SK-N-SH (cell line): ENCODE measurements at regions not wholly inside any gene's neighbourhood (a gene's known extent, or its start where the extent isn't known, plus 50 kb on each side); places are given as distances from the start of the nearest gene placed in this dataset.

Experiments used
- CTCF ChIA-PET: fragments of 300-600, 350-600 bp; formaldehyde crosslinking; extraction: SDS; loops from one replicate; lab custom pipeline; 2021; lab: Yijun Ruan, JAX
- POLR2A ChIA-PET: fragments of 350-600 bp; sonication (Branson Sonifier 250); formaldehyde crosslinking; extraction: SDS; loops from one replicate; lab custom pipeline; 2020; ENCODE audit warnings: antibody characterized with exemption, inconsistent platforms; lab: Yijun Ruan, JAX
- DNase-seq: peaks from one replicate; pipeline ENCODE4 v3.0.0; 2012
- H2AFZ ChIP-seq: fragments of 200-600 bp; sonication (generic); 2 replicates; pipeline ENCODE4 v1.8.1; 2016; ENCODE audit warnings: antibody characterized with exemption, mild to moderate bottlenecking, low read depth
- H3F3A ChIP-seq: fragments of 200-600 bp; sonication (generic); replicated peaks from 2 replicates; pipeline ENCODE3; 2016; ENCODE audit warnings: antibody characterized with exemption, mild to moderate bottlenecking; ENCODE audit not compliant: insufficient read depth
- H3K27ac ChIP-seq, 2 experiments: fragments of 200-500 bp in 1 of 2; fragments of 200-600 bp in 1 of 2; sonication (Bioruptor generic) in 1 of 2; sonication (generic), shearing (Covaris generic) in 1 of 2; 2 replicates each; pipeline versions ENCODE4 v1.5.1 to v1.6.1; 2014 to 2016; ENCODE audit warnings: low read depth in 2 of 2, inconsistent platforms in 1 of 2, low read length in 1 of 2, mild to moderate bottlenecking in 1 of 2, mixed read lengths in 1 of 2
- H3K27me3 ChIP-seq: fragments of 200-600 bp; sonication (generic), shearing (Covaris generic); 2 replicates; pipeline ENCODE4 v1.6.1; 2016; ENCODE audit warnings: mixed run types; ENCODE audit not compliant: insufficient read depth
- H3K36me3 ChIP-seq, 2 experiments: fragments of 200-500 bp in 1 of 2; fragments of 200-600 bp in 1 of 2; sonication (Bioruptor generic) in 1 of 2; sonication (generic) in 1 of 2; replicated peaks in 1 of 2; 2 replicates each; pipeline versions ENCODE3 to v1.5.1; 2014 to 2016; ENCODE audit warnings: low read length in 1 of 2, mild to moderate bottlenecking in 1 of 2; ENCODE audit not compliant: insufficient read depth in 2 of 2, control insufficient read depth in 1 of 2
- H3K4me1 ChIP-seq, 2 experiments: fragments of 200-500 bp in 1 of 2; fragments of 200-600 bp in 1 of 2; sonication (Bioruptor generic) in 1 of 2; sonication (generic), shearing (Covaris generic) in 1 of 2; 2 replicates each; pipeline versions ENCODE4 v1.5.1 to v1.6.1; 2014 to 2016; ENCODE audit warnings: low read depth in 1 of 2, low read length in 1 of 2, mixed run types in 1 of 2; ENCODE audit not compliant: insufficient read depth in 2 of 2, control insufficient read depth in 1 of 2
- H3K4me2 ChIP-seq: fragments of 200-600 bp; sonication (generic), shearing (Covaris generic); 2 replicates; pipeline ENCODE4 v1.6.1; 2017; ENCODE audit warnings: mixed run types
- H3K4me3 ChIP-seq, 2 experiments: fragments of 200-500 bp in 1 of 2; fragments of 200-600 bp in 1 of 2; sonication (Bioruptor generic) in 1 of 2; sonication (generic), shearing (Covaris generic) in 1 of 2; 2 replicates each; pipeline versions ENCODE4 v1.5.1 to v1.8.1; 2014 to 2016; ENCODE audit warnings: low read depth in 2 of 2, inconsistent platforms in 1 of 2, low read length in 1 of 2, mild to moderate bottlenecking in 1 of 2, mixed read lengths in 1 of 2, moderate library complexity in 1 of 2
- H3K79me2 ChIP-seq: fragments of 200-600 bp; sonication (generic); 2 replicates; pipeline ENCODE4 v1.8.1; 2017; ENCODE audit warnings: mild to moderate bottlenecking; ENCODE audit not compliant: insufficient read depth
- H3K9ac ChIP-seq: fragments of 200-600 bp; sonication (generic); 2 replicates; pipeline ENCODE4 v1.6.1; 2017; ENCODE audit warnings: mixed run types
- H3K9me2 ChIP-seq: fragments of 200-600 bp; sonication (generic); 2 replicates; pipeline ENCODE4 v1.6.1; 2017; ENCODE audit warnings: mixed run types
- H3K9me3 ChIP-seq: fragments of 200-600 bp; sonication (generic); 2 replicates; pipeline ENCODE4 v1.6.1; 2017; ENCODE audit warnings: mixed run types, mild to moderate bottlenecking, moderate library complexity
- H4K20me1 ChIP-seq: fragments of 200-600 bp; sonication (generic); 2 replicates; pipeline ENCODE4 v1.6.1; 2017; ENCODE audit warnings: mild to moderate bottlenecking, mixed run types; ENCODE audit not compliant: insufficient read depth
- CHD2 ChIP-seq: fragments of 150-350 bp; IDR thresholded peaks from 2 replicates; pipeline ENCODE4 v1.6.1; 2018; ENCODE audit warnings: low read length; ENCODE audit not compliant: partially characterized antibody
- CTCF ChIP-seq: fragments of 200-600 bp; sonication (generic); IDR thresholded peaks from 2 replicates; pipeline ENCODE4 v1.6.1; 2017; ENCODE audit warnings: antibody characterized with exemption, mild to moderate bottlenecking, moderate library complexity
- FOXM1 ChIP-seq: IDR thresholded peaks from 2 replicates; pipeline ENCODE4 v1.4.0; 2012; ENCODE audit warnings: low read depth, mild to moderate bottlenecking
- JUND ChIP-seq: IDR thresholded peaks from 2 replicates; pipeline ENCODE4 v1.4.0; 2012
- MXI1 ChIP-seq: IDR thresholded peaks from 2 replicates; pipeline ENCODE4 v1.6.1; 2012; ENCODE audit warnings: mild to moderate bottlenecking, low read depth, low read length, improper control_type of control experiment
- REST ChIP-seq: IDR thresholded peaks from 2 replicates; pipeline ENCODE4 v1.6.1; 2012; ENCODE audit warnings: mild to moderate bottlenecking, low read depth, low read length, moderate library complexity
- RFX5 ChIP-seq: IDR thresholded peaks from 2 replicates; pipeline ENCODE4 v1.6.1; 2012; ENCODE audit warnings: mild to moderate bottlenecking, improper control_type of control experiment, low read length
- USF2 ChIP-seq: fragments of 150-350 bp; IDR thresholded peaks from 2 replicates; pipeline ENCODE4 v1.6.1; 2017; ENCODE audit warnings: antibody characterized with exemption, low read length, low read depth, borderline replicate concordance
- WGBS: methylation state at CpG from one replicate; pipeline ENCODE4 v1.1.6; 2017; ENCODE audit warnings: low lambda C conversion rate; 5-methylcytosine and 5-hydroxymethylcytosine counted together

- Histone ChIP-seq H3K27me3 (no peaks in the 10 kb centered on the region), H2AFZ (no peak overlapping the region), H3F3A (no peaks in the 10 kb centered on the region)
- DNase-seq, result no peak
- POLR2A ChIA-PET, result no interaction called here
- TF ChIP-seq JUND (no peak), CTCF (no peak), RFX5 (no peak), REST (no peak), FOXM1 (no peak), MXI1 (no peak)
- TF ChIP-seq, all 33 proteins: peak for 0
- Histone ChIP-seq H3K27ac (no peak overlapping the region), H3K4me2 (no peak overlapping the region), H3K79me2 (no peaks in the 10 kb centered on the region), H3K4me1 (no peaks in the 10 kb centered on the region), H3K36me3 (no peaks in the 10 kb centered on the region), H3K9me3 (no peaks in the 10 kb centered on the region), H4K20me1 (no peaks in the 10 kb centered on the region), H3K9ac (no peak overlapping the region), H3K4me3 (no peak overlapping the region), H3K9me2 (no peaks in the 10 kb centered on the region)
- CTCF ChIA-PET, result no interaction called here
Observed at GRCh38 chr21:17709266-17709611, 96.5 kb upstream of the BTG3 start.

GRCh38 chr21:17708522-17709265, 96.0 kb upstream of the BTG3 start:
- POLR2A ChIA-PET, result no interaction called here
- H3K9me2 ChIP-seq, result no peaks in the 10 kb centered on the region
- H3K4me2 ChIP-seq, result no peak overlapping the region
- H3K9ac ChIP-seq, result no peak overlapping the region
- TF ChIP-seq CHD2 (no peak), USF2 (no peak)
- 12% methylated on average over 5 of the region's 5 CpGs for WGBS
- H3K36me3 ChIP-seq, result no peaks in the 10 kb centered on the region
- H3K27ac ChIP-seq, result no peak overlapping the region
- DNase-seq, result no peak
- no peaks in the 10 kb centered on the region for H3F3A ChIP-seq
- H3K4me1 ChIP-seq, result no peaks in the 10 kb centered on the region
- H4K20me1 ChIP-seq, result no peaks in the 10 kb centered on the region
- no peak overlapping the region for H3K4me3 ChIP-seq
- no peaks in the 10 kb centered on the region for H3K9me3 ChIP-seq
- H2AFZ ChIP-seq, result no peak overlapping the region
- CTCF ChIA-PET, result no interaction called here
- H3K79me2 ChIP-seq, result no peaks in the 10 kb centered on the region
- H3K27me3 ChIP-seq, result no peaks in the 10 kb centered on the region
